Transverse colon (tissue), 4 donors: ENCODE measurements at regions not wholly inside any gene's neighbourhood (a gene's known extent, or its start where the extent isn't known, plus 50 kb on each side); places are given as distances from the start of the nearest gene placed in this dataset.

Experiments used
- DNase-seq: peaks from one replicate; pipeline ENCODE4 v3.0.0-alpha.2; 2019
- H3K27ac ChIP-seq, 4 donors: fragments of 200-600 bp; sonication (generic); 2 replicates each; pipeline ENCODE4 v1.5.1; 2016 to 2018; ENCODE audit warnings: inconsistent platforms in 4 of 4
- H3K27me3 ChIP-seq: fragments of 200-600 bp; sonication (generic); 2 replicates; pipeline ENCODE4 v1.5.1; 2017; ENCODE audit warnings: inconsistent platforms
- H3K36me3 ChIP-seq, 4 donors: fragments of 200-600 bp; sonication (generic); 2 replicates each; pipeline ENCODE4 v1.5.1; 2017 to 2019; ENCODE audit warnings: inconsistent platforms in 4 of 4
- H3K4me1 ChIP-seq, 4 donors: fragments of 200-600 bp; sonication (generic); 2 replicates each; pipeline ENCODE4 v1.5.1; 2017 to 2020; ENCODE audit warnings: inconsistent platforms in 4 of 4
- H3K4me3 ChIP-seq, 4 donors: fragments of 200-600 bp; sonication (generic); 1 replicate in 1 of 4; 2 replicates in 3 of 4; pipeline versions ENCODE4 v1.5.1 to v1.6.1; 2017 to 2019; ENCODE audit warnings: inconsistent platforms in 4 of 4
- H3K9me3 ChIP-seq, 2 donors: fragments of 200-600 bp; sonication (generic); 2 replicates each; pipeline ENCODE4 v1.5.1; 2017 to 2019; ENCODE audit warnings: inconsistent platforms in 2 of 2
- CTCF ChIP-seq, 5 experiments: fragments of 200-600 bp in 3 of 5; fragments of 450-650 bp in 2 of 5; sonication (generic) in 3 of 5; IDR thresholded peaks; 1 replicate in 2 of 5; 2 replicates in 3 of 5; pipeline ENCODE4 v1.5.1; 2016 to 2017; ENCODE audit warnings: antibody characterized with exemption in 5 of 5, inconsistent platforms in 3 of 5, mild to moderate bottlenecking in 2 of 5, moderate library complexity in 1 of 5
- EP300 ChIP-seq: sonication (generic); formaldehyde crosslinking; IDR thresholded peaks from one replicate; pipeline ENCODE4 v1.6.1; 2017; ENCODE audit warnings: antibody characterized with exemption, low read depth
- POLR2A ChIP-seq: fragments of 450-650 bp; IDR thresholded peaks from one replicate; pipeline ENCODE4 v1.6.1; 2016; ENCODE audit warnings: antibody characterized with exemption, mild to moderate bottlenecking, moderate library complexity
- POLR2AphosphoS5 ChIP-seq, 3 donors: sonication (generic); formaldehyde crosslinking; IDR thresholded peaks; one replicate each; pipeline ENCODE4 v1.6.1; 2016; ENCODE audit warnings: antibody characterized with exemption in 3 of 3
- WGBS, 2 donors: methylation state at CpG; one replicate each; pipeline ENCODE4 v1.1.5; 2018; ENCODE audit warnings: low coverage in 1 of 2; 5-methylcytosine and 5-hydroxymethylcytosine counted together
- in situ Hi-C, 4 donors: fragments of 200-750 bp; cut with MboI; loops; one replicate each; pipeline versions ENCODE4 v1.15.0 to v1.15.1; 2017; ENCODE audit warnings: low sequenced_read_pairs in 3 of 4, low pct_ligation_motif_present in 1 of 4, low pct_unique_long_range_greater_than_20kb in 1 of 4
- intact Hi-C: fragments of 100-400 bp; cut with DNase I; formaldehyde crosslinking; loops from one replicate; pipeline ENCODE4 v1.15.1; 2023; ENCODE audit warnings: low total_unique reads

- no peak overlapping the region for H3K4me3 ChIP-seq
- H3K4me1 ChIP-seq = no peaks in the 10 kb centered on the region
- intact Hi-C loops (no loop called here), in situ Hi-C loops (no loop called here)
- no peaks in the 10 kb centered on the region for H3K27me3 ChIP-seq
- DNase-seq = no peak
- H3K36me3 ChIP-seq = no peaks in the 10 kb centered on the region
- H3K27ac ChIP-seq = no peak overlapping the region
- H3K9me3 ChIP-seq = no peaks in the 10 kb centered on the region
- TF ChIP-seq EP300 (no peak), POLR2A (no peak), CTCF (IDR thresholded peaks at IDR 0.05) (no peak), POLR2AphosphoS5 (IDR thresholded peaks at IDR 0.05) (no peak)
- WGBS, 2 donors = 63 to 65% methylated on average over 4 of the region's 4 CpGs
Observed at GRCh38 chr4:44046491-44046890, 402.1 kb downstream of the KCTD8 start.

GRCh38 chr4:44056721-44057151, 391.9 kb downstream of the KCTD8 start:
- 20 to 29% methylated on average over 5 to 6 of the region's 6 CpGs for WGBS, 2 donors
- Histone ChIP-seq H3K4me1 (no peaks in the 10 kb centered on the region), H3K27ac (no peak overlapping the region), H3K4me3 (no peak overlapping the region), H3K36me3 (no peaks in the 10 kb centered on the region), H3K9me3 (no peaks in the 10 kb centered on the region), H3K27me3 (no peaks in the 10 kb centered on the region)
- in situ Hi-C loops (no loop called here), intact Hi-C loops (no loop called here)
- no peak for DNase-seq
- TF ChIP-seq POLR2AphosphoS5 (IDR thresholded peaks at IDR 0.05) (no peak), EP300 (no peak), POLR2A (no peak), CTCF (IDR thresholded peaks at IDR 0.05) (no peak)

- Histone ChIP-seq H3K36me3 (no peaks in the 10 kb centered on the region), H3K4me1 (no peaks in the 10 kb centered on the region), H3K27ac (no peak overlapping the region), H3K4me3 (no peak overlapping the region), H3K9me3 (no peaks in the 10 kb centered on the region), H3K27me3 (no peaks in the 10 kb centered on the region)
- no peak for DNase-seq
- intact Hi-C loops (no loop called here), in situ Hi-C loops (no loop called here)
- WGBS, 2 donors = 81% methylated on average over 6 of the region's 6 CpGs; no CpG with 5 or more reads in 1 of the 2 donors
- TF ChIP-seq EP300 (no peak), POLR2A (no peak), POLR2AphosphoS5 (IDR thresholded peaks at IDR 0.05) (no peak), CTCF (IDR thresholded peaks at IDR 0.05) (no peak)
Observed at GRCh38 chr4:44070843-44071242, 377.8 kb downstream of the KCTD8 start.

- Histone ChIP-seq H3K4me3 (no peak overlapping the region), H3K27ac (no peak overlapping the region), H3K27me3 (no peaks in the 10 kb centered on the region), H3K4me1 (no peaks in the 10 kb centered on the region), H3K9me3 (no peaks in the 10 kb centered on the region), H3K36me3 (no peaks in the 10 kb centered on the region)
- no peak for DNase-seq
- intact Hi-C loops (no loop called here), in situ Hi-C loops (no loop called here)
- WGBS, 2 donors = 64 to 83% methylated on average over 1 to 11 of the region's 12 CpGs
- no peak for TF ChIP-seq CTCF (IDR thresholded peaks at IDR 0.05)
- no peak for TF ChIP-seq EP300
- no peak for TF ChIP-seq POLR2AphosphoS5 (IDR thresholded peaks at IDR 0.05)
- no peak for TF ChIP-seq POLR2A
Observed at GRCh38 chr4:44071959-44072955, 376.4 kb downstream of the KCTD8 start.
